HTR-8/SVneo (cell line): ENCODE measurements at regions not wholly inside any gene's neighbourhood (a gene's known extent, or its start where the extent isn't known, plus 50 kb on each side); places are given as distances from the start of the nearest gene placed in this dataset.
A peak's percentile ranks its signal among the peaks of the same experiment; 100 is the strongest.

Experiments
- DNase-seq: peaks from one replicate; pipeline ENCODE4 v3.0.0; 2011; ENCODE audit warnings: low spot score, mixed read lengths; ENCODE audit not compliant: insufficient read length
- FAIRE-seq: peaks from 2 replicates; lab custom pipeline; 2011; peaks lifted over from hg19 to GRCh38; lab: Jason Lieb, UNC

DNA sequence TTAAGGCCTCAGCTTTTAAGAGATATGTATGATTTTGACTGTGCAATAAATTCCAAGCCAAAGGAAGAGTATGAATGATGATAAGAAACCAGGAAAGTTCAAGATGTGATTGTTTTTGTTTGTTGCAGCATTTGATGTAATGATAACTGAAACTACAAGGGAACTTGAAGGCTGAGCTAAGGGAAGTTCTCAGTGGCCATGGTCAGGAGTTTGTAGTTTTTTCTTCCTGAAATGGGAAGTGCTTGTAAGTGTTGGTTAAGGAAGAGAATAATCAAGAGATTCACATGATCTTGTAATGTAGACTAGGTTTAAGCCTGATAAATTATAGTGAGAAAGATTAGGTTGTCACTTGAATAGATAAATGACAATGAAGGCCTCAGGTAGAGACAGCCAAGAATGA, 53.4 kb downstream of the PTCHD4 start:
- DNase-seq, result no peak
- no peak for FAIRE-seq

DNA sequence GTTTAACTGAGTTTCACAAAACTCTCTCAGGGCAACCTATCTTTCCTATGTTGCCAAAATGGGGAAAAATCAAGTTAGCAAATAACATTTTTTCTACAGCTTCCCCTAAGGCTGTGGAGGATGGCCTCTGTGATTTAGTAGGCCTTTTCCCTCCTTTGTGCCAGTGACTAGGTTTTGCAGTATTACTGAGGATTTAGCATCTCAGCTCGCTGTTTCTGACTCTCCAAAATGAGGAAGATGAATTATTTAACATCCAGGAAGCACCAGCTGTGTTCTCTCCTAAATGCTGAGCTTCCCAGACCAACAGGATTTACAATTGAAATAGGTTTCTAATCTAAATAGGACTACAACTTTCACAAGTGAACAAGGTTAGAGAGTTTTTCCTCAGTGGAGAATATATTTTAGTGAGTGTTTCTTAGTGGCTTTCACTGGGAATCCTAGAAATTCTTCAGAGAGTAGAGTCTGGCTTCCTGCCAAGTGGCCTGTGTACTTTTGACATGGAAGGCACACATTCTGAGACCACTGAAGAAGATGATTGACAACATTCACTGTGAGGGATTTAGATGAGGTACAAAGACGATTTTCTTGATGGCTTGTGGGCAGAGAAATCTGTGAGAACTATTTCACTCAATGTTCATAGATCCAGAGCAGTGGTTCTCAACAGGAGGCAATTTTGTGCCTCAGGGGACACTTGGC, 62.4 kb downstream of the PTCHD4 start:
- FAIRE-seq (peak; percentile 28), DNase-seq (no peak)

DNA sequence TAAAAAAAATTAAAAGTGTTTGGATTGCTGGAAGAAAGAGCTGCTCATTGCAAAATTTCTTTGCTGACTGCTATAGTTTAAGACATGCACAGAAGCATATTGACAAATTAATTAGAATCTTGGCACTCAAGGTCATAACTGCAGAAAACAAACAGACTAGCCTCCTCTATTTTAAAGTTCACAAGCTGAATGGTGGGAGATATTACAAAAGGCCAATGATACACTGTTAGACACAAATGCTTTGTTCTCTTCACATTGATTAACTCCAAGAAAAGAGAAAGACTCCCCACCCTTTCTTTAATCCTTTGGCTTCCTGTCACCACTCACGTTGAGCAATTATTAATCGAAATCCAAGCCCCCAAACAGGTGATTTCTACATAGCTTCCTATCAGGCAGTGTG, 69.1 kb downstream of the PTCHD4 start:
- no peak for FAIRE-seq

DNA sequence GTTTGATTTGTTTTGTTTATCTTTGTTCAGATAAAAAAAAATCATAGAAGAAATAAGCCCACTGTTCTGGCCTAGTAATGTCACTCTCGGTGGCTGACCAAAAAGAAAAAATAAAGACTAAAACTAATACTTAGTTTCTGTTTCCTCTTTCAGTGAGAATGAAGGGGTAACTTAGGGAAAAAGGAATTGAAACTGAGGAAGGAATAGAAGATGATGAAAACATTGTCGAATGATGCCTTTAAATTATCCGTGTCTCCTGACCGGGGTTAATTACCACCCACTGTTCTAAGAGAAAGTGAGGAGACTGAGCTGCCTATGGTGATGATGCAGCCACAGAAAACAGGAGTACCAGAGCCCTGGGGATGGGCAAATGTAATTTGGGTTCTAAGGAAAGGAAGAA, 73.1 kb downstream of the PTCHD4 start:
- FAIRE-seq (no peak), DNase-seq (no peak)

More for the DNA sequence above, 69.1 kb downstream of the PTCHD4 start:
- no peak for DNase-seq

DNA sequence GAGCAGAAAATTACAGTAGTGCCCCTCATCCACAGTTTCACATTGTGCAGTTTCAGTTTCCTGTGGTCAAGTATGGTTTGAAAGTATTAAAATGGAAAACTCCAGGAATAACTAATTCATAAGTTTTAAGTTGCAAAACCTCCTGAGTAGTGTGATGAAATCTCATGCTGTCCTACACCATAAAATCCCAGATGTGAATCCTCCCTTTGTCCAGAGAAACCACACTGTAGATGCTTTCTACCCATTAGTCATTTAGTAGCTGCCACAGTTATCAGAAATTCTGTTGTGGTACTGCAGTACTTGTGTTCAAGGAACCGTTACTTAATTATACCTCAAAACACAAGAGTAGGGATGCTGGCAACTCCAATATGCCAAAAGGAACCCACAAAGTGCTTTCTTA, 74.7 kb downstream of the PTCHD4 start:
- FAIRE-seq, result no peak
- DNase-seq, result no peak

DNA sequence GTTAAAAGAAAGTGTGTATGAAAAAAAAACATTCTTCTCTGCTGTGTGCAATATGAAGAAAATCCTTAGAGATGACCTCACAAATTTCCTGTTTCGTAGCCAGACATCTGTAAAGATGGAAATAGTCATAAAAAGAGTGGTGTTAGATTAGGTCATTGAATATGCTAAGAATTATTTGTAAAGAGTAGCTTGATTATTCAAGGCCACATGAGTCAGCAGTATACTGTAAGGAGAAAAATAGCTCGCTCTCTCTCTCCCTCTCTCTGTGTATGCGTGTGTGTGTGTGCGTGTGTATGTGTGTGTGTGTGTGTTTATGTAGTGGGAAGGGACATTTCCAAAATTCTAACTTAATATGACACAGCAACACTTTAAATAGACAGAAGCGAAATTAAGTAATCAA, 78.8 kb downstream of the PTCHD4 start:
- DNase-seq, result no peak
- no peak for FAIRE-seq

DNA sequence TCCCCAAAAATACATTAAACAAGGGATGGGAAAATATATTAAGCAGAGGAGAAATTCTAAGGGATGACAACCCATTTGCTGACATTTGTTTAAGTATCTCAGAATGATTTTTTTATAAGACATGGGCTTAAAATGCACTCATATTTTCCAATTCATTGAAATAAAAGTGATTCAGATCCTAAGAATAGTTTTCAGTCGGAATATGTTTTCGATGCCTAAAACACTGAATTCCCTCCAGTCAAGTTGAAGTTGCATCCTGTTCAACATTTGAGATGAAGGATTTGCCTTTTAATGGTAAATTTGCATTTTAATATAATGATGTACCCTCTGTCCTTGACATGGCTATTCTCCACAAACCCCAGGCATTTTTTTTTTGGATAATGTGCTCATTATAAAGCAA, 79.3 kb downstream of the PTCHD4 start:
- DNase-seq (no peak), FAIRE-seq (no peak)

DNA sequence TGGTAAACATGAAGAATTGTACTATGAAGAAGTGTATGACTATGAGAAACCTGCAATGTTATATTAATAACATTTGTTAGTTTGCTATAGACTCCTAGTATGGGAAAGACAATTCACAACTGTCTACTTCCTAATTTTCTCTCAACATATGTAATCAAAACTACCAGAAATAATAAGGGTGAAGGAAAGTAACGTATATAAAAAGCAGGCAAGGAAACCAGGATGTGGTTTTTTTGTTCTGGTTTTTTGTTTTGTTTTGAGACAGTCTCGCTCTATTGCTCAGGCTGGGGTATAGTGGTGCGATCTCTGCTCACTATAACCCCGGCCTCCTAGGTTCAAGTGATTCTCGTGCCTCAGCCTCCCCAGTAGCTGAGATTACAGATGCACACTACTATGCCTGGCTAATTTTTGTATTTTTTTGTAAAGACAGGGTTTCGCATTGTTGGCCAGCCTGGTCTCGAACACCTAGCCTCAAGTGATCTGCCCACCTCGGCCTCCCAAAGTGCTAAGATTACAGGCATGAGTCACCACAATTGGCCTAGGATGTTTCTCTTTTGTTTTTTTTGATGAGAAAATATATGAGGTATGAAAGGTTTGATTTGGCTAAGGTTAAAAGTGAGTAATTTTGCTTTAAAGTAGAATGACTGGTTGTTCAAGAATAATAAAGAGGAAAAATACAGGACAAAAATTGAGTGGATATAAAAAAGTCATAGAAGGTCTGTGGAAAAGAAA, 83.1 kb downstream of the PTCHD4 start:
- DNase-seq (no peak), FAIRE-seq (no peak)

DNA sequence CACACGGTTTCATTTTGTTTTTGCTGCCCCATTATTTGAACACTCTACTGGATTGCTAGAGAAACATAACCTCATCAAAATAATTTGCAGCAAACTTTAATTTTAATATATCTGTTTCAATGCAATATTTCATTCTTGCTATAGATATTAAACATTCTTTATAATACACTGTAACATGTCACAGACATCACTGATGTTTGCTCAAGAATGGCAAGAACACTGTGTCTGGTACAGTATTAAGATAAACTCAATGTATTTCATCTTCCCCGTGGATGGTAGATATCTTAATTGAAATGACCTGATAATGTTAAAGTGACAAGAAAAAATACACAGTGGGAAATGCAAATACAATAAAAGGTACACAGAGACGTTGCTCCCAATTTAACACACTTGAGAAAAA, 86.0 kb downstream of the PTCHD4 start:
- DNase-seq, result no peak

DNA sequence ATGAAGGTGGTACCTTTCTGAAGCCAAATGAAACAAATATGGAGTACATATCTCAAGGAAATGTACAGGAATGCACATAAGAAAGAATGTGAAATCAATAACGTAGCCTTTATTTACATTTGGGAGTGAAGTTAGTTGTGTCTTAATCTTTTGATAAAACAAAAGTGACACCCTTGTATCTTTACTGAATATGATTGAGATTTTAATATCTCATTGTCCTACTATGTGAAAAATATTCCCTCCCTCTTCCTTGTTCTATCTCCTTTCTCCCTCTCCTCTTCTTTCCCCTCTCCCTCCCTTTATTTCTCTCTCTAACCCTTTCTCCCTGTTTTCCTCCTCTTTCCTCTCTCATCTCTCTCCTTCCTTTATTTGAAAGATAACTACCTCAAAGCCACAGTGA, 89.1 kb downstream of the PTCHD4 start:
- no peak for FAIRE-seq

More for the DNA sequence above, 86.0 kb downstream of the PTCHD4 start:
- no peak for FAIRE-seq

DNA sequence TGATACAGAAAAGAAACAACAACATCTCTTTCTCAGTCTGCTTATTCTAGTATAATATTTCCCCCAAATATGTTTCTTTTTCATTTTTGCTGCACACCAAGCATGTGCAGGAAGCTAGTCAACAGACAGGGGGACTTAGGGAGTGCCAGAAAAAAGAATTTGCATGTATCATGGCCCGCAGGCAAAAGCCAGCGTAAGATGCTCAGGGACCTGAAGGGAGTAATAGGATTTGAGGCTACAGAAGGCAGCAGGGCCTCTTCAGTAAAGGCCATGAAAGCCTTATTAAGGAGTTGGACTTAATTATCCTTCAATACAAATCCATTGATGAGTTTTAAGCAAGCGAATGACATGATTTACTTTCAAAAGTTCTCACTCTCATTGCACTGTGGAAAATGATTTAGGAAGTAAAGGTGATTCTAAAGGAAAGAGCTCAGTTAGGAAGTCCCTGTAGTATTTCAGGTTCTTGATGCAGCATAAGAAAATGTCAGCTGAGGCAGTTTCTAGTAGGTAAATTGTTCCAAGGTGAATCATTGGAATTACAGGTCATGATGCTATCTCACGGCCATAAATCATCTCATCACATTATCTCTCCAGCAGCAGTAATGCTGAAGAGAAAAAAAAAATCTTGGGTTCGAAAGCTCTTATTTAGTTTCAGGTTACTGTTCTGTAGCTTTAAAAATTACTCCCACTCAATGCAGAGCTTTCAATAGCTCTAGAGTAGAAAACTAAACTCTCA, 94.8 kb downstream of the PTCHD4 start:
- no peak for DNase-seq
- no peak for FAIRE-seq

More for the DNA sequence above, 89.1 kb downstream of the PTCHD4 start:
- no peak for DNase-seq

DNA sequence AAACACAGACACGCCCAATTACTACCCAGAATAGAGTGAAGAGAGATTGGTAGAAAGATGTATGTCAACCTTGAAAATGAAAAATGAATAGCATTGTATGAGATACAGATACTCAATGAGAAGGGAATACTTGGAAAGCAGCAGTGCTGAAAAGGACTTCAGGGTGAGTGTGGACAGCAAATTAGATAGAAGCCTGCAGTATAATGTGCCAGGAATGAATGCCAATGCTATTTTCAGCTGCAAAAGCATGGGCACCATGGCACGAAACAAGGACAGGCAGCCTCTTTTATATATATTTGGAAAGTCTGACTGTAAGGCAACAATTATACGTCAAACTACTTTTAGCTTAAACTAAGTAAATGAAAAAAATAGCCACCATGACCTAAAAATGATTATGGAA, 118.2 kb downstream of the PTCHD4 start:
- no peak for DNase-seq
- FAIRE-seq, result no peak

DNA sequence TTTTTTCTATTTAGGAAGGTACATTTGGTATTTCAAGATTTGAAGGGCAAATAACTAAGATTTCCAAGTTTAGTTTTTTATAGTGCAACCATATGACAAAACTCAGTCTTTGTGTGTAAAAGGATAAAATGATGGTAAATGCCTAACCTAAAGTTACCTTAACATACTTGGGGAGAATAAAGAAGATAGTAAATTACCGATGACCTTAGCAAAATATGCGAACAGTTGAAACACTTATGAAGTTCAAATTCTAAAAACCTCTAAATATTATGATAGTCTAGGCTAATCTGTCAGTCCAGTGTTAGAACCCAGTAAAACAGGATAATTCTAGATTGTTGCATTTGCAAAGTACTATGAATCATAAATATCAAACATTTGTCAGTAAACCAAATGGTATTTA, 127.5 kb downstream of the PTCHD4 start:
- FAIRE-seq (no peak), DNase-seq (no peak)

DNA sequence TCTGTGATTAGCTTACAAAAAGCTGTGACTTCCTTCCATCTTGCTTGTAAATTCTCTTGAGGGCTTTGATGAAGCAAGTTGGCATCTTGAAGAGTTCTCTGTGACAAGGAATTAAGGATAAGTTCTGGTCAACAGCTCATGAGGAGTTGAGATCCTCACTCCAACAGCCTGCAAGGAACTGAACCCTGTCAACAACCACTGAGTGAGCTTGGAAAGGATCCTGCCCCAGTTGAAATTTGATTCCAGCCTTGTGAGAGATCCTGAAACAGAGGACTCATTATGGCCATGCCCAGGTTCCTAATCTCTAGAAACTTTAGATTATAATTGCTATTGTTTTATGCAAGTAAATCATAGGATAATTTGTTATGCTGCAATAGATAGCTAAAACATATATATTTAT, 133.7 kb downstream of the PTCHD4 start:
- FAIRE-seq (no peak), DNase-seq (no peak)

DNA sequence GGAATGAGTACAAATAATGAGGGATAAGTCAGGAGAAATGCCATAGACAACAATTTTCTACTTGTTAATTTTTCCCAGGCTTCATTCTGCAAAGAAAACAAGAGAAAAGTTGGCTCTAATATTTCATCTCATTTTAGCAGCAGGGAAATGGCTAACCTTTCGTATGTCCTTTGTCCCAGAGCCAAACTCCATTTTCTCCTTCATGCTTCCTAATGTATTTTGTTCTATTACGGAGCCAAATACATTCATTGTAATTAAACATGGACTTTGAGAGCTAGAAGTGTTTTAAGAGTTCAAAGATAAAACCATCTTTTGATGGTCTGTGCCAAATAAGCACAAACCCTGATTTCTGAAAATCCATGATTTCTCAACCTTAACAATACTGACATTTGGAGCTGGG, 136.9 kb downstream of the PTCHD4 start:
- no peak for FAIRE-seq
- no peak for DNase-seq

DNA sequence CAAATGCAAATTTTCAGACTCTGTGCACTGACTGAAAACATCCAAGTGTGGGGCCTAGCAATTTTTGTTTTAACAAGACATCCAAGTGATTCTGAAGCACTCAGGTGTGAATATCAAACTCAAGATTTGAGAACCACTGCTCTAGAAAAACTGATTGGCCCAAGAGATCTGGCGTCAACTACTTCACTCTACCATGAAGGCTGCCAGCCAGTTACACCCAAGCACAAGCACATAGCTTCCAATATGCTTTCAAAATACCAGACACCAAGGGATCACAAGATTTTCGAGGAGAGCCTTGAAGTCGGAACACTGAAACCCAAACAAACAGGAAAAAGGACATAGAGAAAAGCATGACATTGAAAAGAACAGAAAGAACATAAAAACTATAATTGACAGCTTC, 140.2 kb downstream of the PTCHD4 start:
- DNase-seq (no peak), FAIRE-seq (no peak)

DNA sequence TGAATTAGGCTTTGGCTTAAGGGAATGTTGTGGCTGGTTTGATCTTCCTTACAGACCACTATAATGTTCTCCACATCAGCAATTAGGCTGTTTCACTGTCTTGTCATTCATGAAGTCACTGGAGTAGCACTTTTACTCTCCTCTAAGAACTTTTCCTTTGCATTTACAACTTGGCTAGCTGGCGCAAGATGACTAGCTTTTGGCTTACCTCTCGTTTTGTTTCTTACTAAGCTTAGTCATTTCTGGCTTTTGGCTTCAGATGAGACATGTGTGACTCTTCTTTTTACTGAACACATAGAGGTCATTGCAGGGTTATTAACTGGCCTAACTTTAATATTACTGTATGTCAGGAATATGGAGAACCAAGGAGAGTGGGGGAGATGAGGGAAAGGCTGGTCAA, 143.2 kb downstream of the PTCHD4 start:
- DNase-seq, result no peak
- no peak for FAIRE-seq

DNA sequence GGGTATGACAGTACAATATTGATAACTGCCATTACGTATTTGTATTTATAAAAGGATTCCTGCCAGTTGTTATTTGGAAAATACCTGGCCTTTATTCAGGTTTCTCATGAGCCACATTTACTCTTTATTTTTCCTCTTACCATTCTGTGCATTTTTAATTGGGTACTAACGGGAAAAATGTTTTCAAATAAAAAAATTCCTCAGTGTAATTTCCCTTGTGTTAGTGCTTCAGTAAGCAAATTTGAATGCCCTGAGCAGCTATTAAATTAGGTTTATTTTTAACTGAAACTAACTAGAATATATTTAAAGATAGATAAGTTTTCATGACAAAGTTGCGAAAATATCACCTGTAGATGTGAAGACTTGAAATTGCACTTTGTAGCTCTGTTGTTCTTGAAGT, 146.0 kb downstream of the PTCHD4 start:
- DNase-seq (no peak), FAIRE-seq (no peak)

DNA sequence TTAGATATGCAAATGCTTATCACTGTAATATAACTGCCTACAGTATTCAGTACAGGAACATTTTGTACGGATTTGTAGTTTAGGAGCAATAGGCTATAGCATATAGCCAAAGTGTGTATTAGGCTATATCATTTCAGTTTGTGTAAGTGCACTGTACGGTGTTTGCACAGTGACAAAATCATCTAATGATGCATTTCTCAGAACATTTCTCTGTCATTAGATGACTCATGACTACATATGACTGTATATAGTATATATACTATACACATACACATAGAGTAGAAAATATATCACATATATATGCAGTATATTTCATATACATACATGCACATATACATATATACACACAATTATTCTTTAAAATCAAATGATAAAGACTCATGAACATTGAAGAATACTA, 158.4 kb downstream of the PTCHD4 start:
- no peak for FAIRE-seq
- no peak for DNase-seq

DNA sequence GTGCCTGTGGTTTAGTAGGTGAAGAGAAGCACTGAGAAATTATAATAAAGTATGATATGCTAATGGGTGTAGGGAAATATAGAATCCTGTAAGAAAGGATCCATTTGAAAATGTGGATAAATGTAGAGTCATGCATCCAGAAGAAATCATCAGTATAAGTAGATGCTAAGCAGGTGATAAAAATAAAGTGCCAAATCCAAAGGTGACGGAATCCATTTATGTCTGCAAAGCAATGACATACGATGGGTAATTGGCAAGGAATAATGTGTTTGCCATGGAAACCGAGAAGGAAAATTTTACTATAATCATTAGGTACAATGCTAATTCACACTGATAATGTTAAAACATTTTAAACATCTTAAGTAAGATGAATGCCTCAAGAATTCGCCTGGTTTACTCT, 163.0 kb downstream of the OPN5 start:
- FAIRE-seq, result no peak
- DNase-seq, result no peak

DNA sequence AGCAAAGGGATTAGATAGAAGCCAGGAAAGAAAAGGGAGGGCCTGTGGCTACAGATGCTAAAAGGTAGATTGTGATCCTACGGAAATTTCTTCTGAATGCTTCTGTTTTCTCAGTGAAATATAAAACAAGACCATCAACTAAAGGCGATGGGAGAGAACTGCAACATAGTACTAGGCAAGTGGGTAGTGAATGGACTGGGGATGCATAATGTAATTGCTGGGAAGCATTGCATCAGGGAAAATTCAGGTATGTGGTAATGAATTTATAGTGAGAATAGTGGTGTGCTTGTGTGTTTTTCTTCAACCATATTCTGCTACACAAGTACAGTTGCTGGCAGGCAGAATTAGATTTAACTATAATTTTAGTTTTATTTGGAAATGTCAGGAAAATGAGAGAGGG, 156.6 kb downstream of the OPN5 start:
- FAIRE-seq, result no peak
- DNase-seq, result no peak
